ENCODE measurements at regions not wholly inside any gene's neighbourhood (a gene's known extent, or its start where the extent isn't known, plus 50 kb on each side); places are given as distances from the start of the nearest gene placed in this dataset.

DNA sequence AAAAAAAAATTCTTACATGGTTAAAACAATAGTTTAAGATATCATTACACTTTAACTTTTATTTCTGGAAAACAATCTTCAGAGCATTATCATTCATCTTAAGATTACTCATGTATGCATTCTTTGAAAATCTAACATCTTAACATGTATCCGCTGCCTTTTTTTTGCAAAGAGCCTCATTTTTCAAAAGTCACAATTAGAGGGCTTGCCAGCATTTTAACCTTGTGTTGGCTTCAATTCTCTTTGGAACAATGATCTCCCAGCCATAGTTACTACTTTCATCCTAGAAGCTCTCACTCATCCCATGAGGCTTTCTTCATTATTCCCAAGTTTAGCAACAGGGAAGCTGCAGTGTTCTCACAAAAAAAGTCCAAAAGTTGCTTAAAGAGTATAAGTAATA is 330.8 kb downstream of the BCKDHB start:
- H3K9me2 ChIP-seq (replicated peaks; ENCODE audit: insufficient read depth) = no peaks in the 10 kb centered on the region
- no peak overlapping the region for H3K27ac ChIP-seq
- no peak for DNase-seq (ENCODE audit: low spot score)
- H3K4me1 ChIP-seq (ENCODE audit: insufficient read depth) = peaks cover 6% of the 10 kb centered on the region
- H3K27me3 ChIP-seq = no peaks in the 10 kb centered on the region
- TF ChIP-seq, protein P1, sequence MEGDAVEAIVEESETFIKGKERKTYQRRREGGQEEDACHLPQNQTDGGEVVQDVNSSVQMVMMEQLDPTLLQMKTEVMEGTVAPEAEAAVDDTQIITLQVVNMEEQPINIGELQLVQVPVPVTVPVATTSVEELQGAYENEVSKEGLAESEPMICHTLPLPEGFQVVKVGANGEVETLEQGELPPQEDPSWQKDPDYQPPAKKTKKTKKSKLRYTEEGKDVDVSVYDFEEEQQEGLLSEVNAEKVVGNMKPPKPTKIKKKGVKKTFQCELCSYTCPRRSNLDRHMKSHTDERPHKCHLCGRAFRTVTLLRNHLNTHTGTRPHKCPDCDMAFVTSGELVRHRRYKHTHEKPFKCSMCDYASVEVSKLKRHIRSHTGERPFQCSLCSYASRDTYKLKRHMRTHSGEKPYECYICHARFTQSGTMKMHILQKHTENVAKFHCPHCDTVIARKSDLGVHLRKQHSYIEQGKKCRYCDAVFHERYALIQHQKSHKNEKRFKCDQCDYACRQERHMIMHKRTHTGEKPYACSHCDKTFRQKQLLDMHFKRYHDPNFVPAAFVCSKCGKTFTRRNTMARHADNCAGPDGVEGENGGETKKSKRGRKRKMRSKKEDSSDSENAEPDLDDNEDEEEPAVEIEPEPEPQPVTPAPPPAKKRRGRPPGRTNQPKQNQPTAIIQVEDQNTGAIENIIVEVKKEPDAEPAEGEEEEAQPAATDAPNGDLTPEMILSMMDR (IDR thresholded peaks at IDR 0.05; ENCODE audit: poor library complexity) = no peak
- TF ChIP-seq EZH2phosphoT487 (IDR thresholded peaks at IDR 0.05; ENCODE audit: low read depth, severe bottlenecking, unreplicated experiment) (no peak), EZH2 (IDR thresholded peaks at IDR 0.05; ENCODE audit: borderline replicate concordance) (no peak)
- no peaks in the 10 kb centered on the region for H4K20me1 ChIP-seq (ENCODE audit: insufficient read depth, poor library complexity, severe bottlenecking)
- H3K4me2 ChIP-seq = no peak overlapping the region
- H2AFZ ChIP-seq = no peak overlapping the region
- H3K4me3 ChIP-seq = no peak overlapping the region
- WGBS (ENCODE audit: low lambda C conversion rate, missing lambda C conversion rate) = 89% methylated on average over 1 of the region's 1 CpG
- H3K36me3 ChIP-seq (replicated peaks; ENCODE audit: insufficient read depth, low read depth) = no peaks in the 10 kb centered on the region
- H3K79me2 ChIP-seq = no peaks in the 10 kb centered on the region
- no peaks in the 10 kb centered on the region for H3K9me3 ChIP-seq (ENCODE audit: low read depth)

DNA sequence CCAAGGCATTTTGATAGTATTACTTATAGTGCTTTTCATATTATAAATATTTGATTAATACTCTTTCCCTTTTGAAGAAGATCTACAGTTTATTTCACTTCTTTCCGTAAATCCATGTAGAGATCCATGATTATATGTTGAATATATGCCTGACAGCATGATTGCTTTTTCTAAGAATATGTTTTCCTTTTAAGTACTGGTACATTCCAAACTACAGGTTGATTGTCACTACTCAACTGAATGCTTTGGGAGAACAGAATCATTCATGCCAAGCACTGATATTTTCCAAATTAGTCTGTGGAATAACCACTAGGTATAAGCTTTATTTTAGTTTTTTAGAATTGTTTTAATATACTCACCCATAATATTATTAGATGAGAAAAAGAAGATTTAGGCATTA is 330.2 kb downstream of the BCKDHB start:
- Histone ChIP-seq H3K4me2 (no peak overlapping the region), H3K4me1 (ENCODE audit: insufficient read depth) (peaks cover 6% of the 10 kb centered on the region), H4K20me1 (ENCODE audit: insufficient read depth, poor library complexity, severe bottlenecking) (no peaks in the 10 kb centered on the region), H2AFZ (no peak overlapping the region), H3K9me2 (replicated peaks; ENCODE audit: insufficient read depth) (no peaks in the 10 kb centered on the region), H3K36me3 (replicated peaks; ENCODE audit: insufficient read depth, low read depth) (no peaks in the 10 kb centered on the region), H3K4me3 (no peak overlapping the region), H3K27ac (no peak overlapping the region), H3K79me2 (no peaks in the 10 kb centered on the region), H3K27me3 (no peaks in the 10 kb centered on the region), H3K9me3 (ENCODE audit: low read depth) (no peaks in the 10 kb centered on the region)
- 93% methylated on average over 1 of the region's 1 CpG for WGBS (ENCODE audit: low lambda C conversion rate, missing lambda C conversion rate)
- no peak for TF ChIP-seq EZH2phosphoT487 (IDR thresholded peaks at IDR 0.05; ENCODE audit: low read depth, severe bottlenecking, unreplicated experiment)
- TF ChIP-seq EZH2 (IDR thresholded peaks at IDR 0.05; ENCODE audit: borderline replicate concordance) = no peak
- TF ChIP-seq, protein P1 (IDR thresholded peaks at IDR 0.05; ENCODE audit: poor library complexity) = no peak
- DNase-seq (ENCODE audit: low spot score) = no peak

DNA sequence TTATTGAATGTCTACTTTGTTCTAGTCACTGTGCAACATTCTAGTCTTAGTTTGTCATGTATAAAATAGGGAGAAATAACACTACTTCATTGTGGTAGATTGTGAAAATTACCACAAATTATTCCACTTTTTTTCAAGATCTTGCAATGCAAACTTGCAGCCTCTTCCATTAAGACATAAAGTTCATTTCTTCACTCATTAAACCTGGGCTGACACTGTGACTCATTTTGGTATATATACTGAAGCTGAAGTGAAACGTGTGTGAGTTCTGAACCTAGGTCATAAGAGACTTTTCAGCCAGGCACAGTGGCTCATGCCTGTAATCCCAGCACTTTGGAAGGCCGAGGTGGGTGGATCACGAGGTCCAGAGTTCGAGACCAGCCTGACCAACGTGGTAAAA is 329.0 kb downstream of the BCKDHB start:
- Histone ChIP-seq H3K27ac (no peak overlapping the region), H3K4me2 (no peak overlapping the region), H3K4me1 (ENCODE audit: insufficient read depth) (peaks cover 6% of the 10 kb centered on the region), H3K36me3 (replicated peaks; ENCODE audit: insufficient read depth, low read depth) (no peaks in the 10 kb centered on the region), H4K20me1 (ENCODE audit: insufficient read depth, poor library complexity, severe bottlenecking) (no peaks in the 10 kb centered on the region), H3K27me3 (no peaks in the 10 kb centered on the region), H3K9me2 (replicated peaks; ENCODE audit: insufficient read depth) (no peaks in the 10 kb centered on the region), H3K9me3 (ENCODE audit: low read depth) (no peaks in the 10 kb centered on the region), H3K79me2 (no peaks in the 10 kb centered on the region), H3K4me3 (no peak overlapping the region), H2AFZ (no peak overlapping the region)
- WGBS (ENCODE audit: low lambda C conversion rate, missing lambda C conversion rate) = 95% methylated on average over 5 of the region's 5 CpGs
- no peak for DNase-seq (ENCODE audit: low spot score)
- TF ChIP-seq EZH2 (IDR thresholded peaks at IDR 0.05; ENCODE audit: borderline replicate concordance) = no peak

DNA sequence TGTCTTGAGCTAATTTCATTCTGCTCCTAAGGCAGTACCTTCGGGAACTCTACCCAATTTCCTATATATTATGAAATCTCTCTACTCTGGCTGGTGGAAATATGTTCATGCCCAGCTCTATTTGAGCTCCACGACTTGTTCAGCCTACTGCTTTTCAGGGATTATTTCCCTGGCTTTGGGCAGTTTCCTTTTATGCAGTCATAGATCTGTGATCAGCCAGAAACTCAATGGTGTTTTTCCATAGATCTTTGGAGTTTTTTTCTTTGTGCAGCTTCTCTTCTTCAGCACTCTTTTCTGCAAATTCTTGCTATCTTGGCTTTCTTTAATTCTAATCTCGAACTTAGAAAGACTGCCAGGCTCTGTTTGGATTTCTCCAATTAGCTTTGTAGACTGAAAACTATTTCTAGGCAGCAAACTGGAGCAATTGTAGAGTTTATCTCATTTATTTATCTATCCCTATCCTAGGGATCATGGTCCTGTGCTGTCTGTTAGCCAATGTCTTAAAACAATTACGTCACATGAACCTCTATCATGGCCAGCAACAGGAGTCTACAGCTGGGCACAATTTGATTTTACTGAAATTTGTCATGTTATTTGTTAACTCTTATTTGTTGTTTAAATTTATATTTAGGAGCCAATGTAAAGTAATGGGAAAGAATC is 328.4 kb downstream of the BCKDHB start:
- WGBS (ENCODE audit: low lambda C conversion rate, missing lambda C conversion rate) = 59% methylated on average over 4 of the region's 4 CpGs
- H3K4me2 ChIP-seq = no peak overlapping the region
- H4K20me1 ChIP-seq (ENCODE audit: insufficient read depth, poor library complexity, severe bottlenecking) = no peaks in the 10 kb centered on the region
- peaks cover 4% of the 10 kb centered on the region for H3K4me1 ChIP-seq (ENCODE audit: insufficient read depth)
- H3K9me3 ChIP-seq (ENCODE audit: low read depth) = no peaks in the 10 kb centered on the region
- no peaks in the 10 kb centered on the region for H3K79me2 ChIP-seq
- no peak overlapping the region for H3K4me3 ChIP-seq
- TF ChIP-seq, protein P1 (IDR thresholded peaks at IDR 0.05; ENCODE audit: poor library complexity) = no peak
- no peak for TF ChIP-seq EZH2phosphoT487 (IDR thresholded peaks at IDR 0.05; ENCODE audit: low read depth, severe bottlenecking, unreplicated experiment)
- no peak for TF ChIP-seq EZH2 (IDR thresholded peaks at IDR 0.05; ENCODE audit: borderline replicate concordance)
- no peak for DNase-seq (ENCODE audit: low spot score)
- H3K27ac ChIP-seq = no peak overlapping the region
- no peak overlapping the region for H2AFZ ChIP-seq
- H3K9me2 ChIP-seq (replicated peaks; ENCODE audit: insufficient read depth) = no peaks in the 10 kb centered on the region
- H3K27me3 ChIP-seq = no peaks in the 10 kb centered on the region
- H3K36me3 ChIP-seq (replicated peaks; ENCODE audit: insufficient read depth, low read depth) = no peaks in the 10 kb centered on the region

Measured in hepatocyte (in vitro differentiated cells).